HG03558 (cell line): ENCODE measurements at regions not wholly inside any gene's neighbourhood (a gene's known extent, or its start where the extent isn't known, plus 50 kb on each side); places are given as distances from the start of the nearest gene placed in this dataset.
"Not testable (repeated sequence)": the region's sequence is repeated elsewhere in the genome, so short reads cannot be mapped to it uniquely, and the experiment has no call there.

ENCODE experiments used
- ATAC-seq: cut with Tn5 transposase; IDR thresholded peaks from one replicate; pipeline ENCODE4 v1.9.1; 2021; ENCODE audit warnings: moderate number of reproducible peaks; ENCODE audit not compliant: unreplicated experiment; ENCODE audit errors: extremely low read depth

GRCh38 chr12:131612092-131612755, 98.7 kb upstream of the SFSWAP start:
- ATAC-seq = no peak

GRCh38 chr12:131613186-131613585, 97.7 kb upstream of the SFSWAP start:
- ATAC-seq = no peak

- ATAC-seq = no peak
Measured at GRCh38 chr12:131613678-131614077, 97.2 kb upstream of the SFSWAP start.

- ATAC-seq = no peak
Measured at GRCh38 chr12:131615326-131616042, 95.4 kb upstream of the SFSWAP start.

GRCh38 chr12:131616043-131616700, 94.7 kb upstream of the SFSWAP start:
- ATAC-seq = no peak

- ATAC-seq = no peak
Measured at GRCh38 chr12:131616738-131617137, 94.2 kb upstream of the SFSWAP start.

- no peak for ATAC-seq
Measured at GRCh38 chr12:131617179-131617578, 93.7 kb upstream of the SFSWAP start.

- no peak for ATAC-seq
Measured at GRCh38 chr12:131617596-131618302, 93.1 kb upstream of the SFSWAP start.

- no peak for ATAC-seq
Measured at GRCh38 chr12:131618303-131618658, 92.6 kb upstream of the SFSWAP start.

- no peak for ATAC-seq
Measured at GRCh38 chr12:131618701-131619100, 92.2 kb upstream of the SFSWAP start.

- no peak for ATAC-seq
Measured at GRCh38 chr12:131619106-131619642, 91.7 kb upstream of the SFSWAP start.

- no peak for ATAC-seq
Measured at GRCh38 chr12:131619736-131620506, 91.0 kb upstream of the SFSWAP start.

GRCh38 chr12:131620520-131620919, 90.4 kb upstream of the SFSWAP start:
- no peak for ATAC-seq

- no peak for ATAC-seq
Measured at GRCh38 chr12:131620946-131621681, 89.8 kb upstream of the SFSWAP start.

GRCh38 chr12:131621701-131622421, 89.0 kb upstream of the SFSWAP start:
- no peak for ATAC-seq

GRCh38 chr12:131622422-131622955, 88.4 kb upstream of the SFSWAP start:
- ATAC-seq = no peak

- not testable (repeated sequence) for ATAC-seq
Measured at GRCh38 chr12:131623404-131624368, 87.2 kb upstream of the SFSWAP start.
